ENCODE measurements at regions not wholly inside any gene's neighbourhood (a gene's known extent, or its start where the extent isn't known, plus 50 kb on each side); places are given as distances from the start of the nearest gene placed in this dataset.

DNA sequence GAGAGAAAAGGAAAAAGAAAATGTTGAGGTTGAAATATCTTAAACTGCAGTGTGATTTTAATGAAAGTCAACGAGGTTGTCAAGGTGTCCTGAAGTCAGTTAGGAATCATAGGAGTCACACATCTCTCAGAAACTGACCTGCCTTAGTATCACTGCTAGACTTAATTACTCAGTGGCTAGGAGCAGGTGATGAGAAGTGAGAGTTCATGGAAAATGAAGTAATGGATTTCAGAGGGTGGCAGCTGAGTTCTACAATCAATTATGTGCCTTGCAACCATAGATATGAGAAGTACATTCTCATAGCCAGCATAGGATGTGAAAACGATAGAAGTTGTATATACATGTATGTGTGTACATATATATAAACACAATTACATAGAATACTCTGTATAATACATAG, 1269.7 kb downstream of the FSTL5 start:
- Histone ChIP-seq H3K9ac (ENCODE audit: insufficient read depth in 1 of 2, low read length in 2 of 2) (no peak overlapping the region), H3K9me3 (ENCODE audit: control insufficient read depth in 4 of 4, insufficient read depth in 3 of 4, low read length in 3 of 4) (peaks cover 0 to 2% (median 0%) of the 10 kb centered on the region in 4 donors), H3K4me3 (no peak overlapping the region), H3K4me1 (ENCODE audit: control insufficient read depth in 5 of 5, insufficient read depth in 5 of 5, low read length in 5 of 5) (no peaks in the 10 kb centered on the region), H3K36me3 (ENCODE audit: control insufficient read depth in 4 of 4, insufficient read depth in 4 of 4, low read length in 4 of 4) (no peaks in the 10 kb centered on the region), H3K27ac (ENCODE audit: low read depth in 1 of 2, low read length in 1 of 2) (no peak overlapping the region), H3K27me3 (ENCODE audit: control insufficient read depth in 3 of 3, insufficient read depth in 3 of 3, low read length in 2 of 3) (no peaks in the 10 kb centered on the region)
- TF ChIP-seq, protein P1, sequence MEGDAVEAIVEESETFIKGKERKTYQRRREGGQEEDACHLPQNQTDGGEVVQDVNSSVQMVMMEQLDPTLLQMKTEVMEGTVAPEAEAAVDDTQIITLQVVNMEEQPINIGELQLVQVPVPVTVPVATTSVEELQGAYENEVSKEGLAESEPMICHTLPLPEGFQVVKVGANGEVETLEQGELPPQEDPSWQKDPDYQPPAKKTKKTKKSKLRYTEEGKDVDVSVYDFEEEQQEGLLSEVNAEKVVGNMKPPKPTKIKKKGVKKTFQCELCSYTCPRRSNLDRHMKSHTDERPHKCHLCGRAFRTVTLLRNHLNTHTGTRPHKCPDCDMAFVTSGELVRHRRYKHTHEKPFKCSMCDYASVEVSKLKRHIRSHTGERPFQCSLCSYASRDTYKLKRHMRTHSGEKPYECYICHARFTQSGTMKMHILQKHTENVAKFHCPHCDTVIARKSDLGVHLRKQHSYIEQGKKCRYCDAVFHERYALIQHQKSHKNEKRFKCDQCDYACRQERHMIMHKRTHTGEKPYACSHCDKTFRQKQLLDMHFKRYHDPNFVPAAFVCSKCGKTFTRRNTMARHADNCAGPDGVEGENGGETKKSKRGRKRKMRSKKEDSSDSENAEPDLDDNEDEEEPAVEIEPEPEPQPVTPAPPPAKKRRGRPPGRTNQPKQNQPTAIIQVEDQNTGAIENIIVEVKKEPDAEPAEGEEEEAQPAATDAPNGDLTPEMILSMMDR (IDR thresholded peaks at IDR 0.05; ENCODE audit: control extremely low read depth, extremely low read depth): no peak
- no peak for ATAC-seq (ENCODE audit: insufficient read depth, low FRiP score)
- DNase-seq: no peak
- 69 to 91% methylated on average over 2 of the region's 2 CpGs for WGBS, 2 donors

GRCh38 chr4:160894809-160895208, 1269.0 kb downstream of the FSTL5 start:
- Histone ChIP-seq H3K27me3 (ENCODE audit: control insufficient read depth in 3 of 3, insufficient read depth in 3 of 3, low read length in 2 of 3) (no peaks in the 10 kb centered on the region), H3K36me3 (ENCODE audit: control insufficient read depth in 4 of 4, insufficient read depth in 4 of 4, low read length in 4 of 4) (no peaks in the 10 kb centered on the region), H3K4me3 (no peak overlapping the region), H3K4me1 (ENCODE audit: control insufficient read depth in 5 of 5, insufficient read depth in 5 of 5, low read length in 5 of 5) (no peaks in the 10 kb centered on the region), H3K9me3 (ENCODE audit: control insufficient read depth in 4 of 4, insufficient read depth in 3 of 4, low read length in 3 of 4) (peaks cover 0 to 2% (median 0%) of the 10 kb centered on the region in 4 donors), H3K27ac (ENCODE audit: low read depth in 1 of 2, low read length in 1 of 2) (no peak overlapping the region), H3K9ac (ENCODE audit: insufficient read depth in 1 of 2, low read length in 2 of 2) (no peak overlapping the region)
- ATAC-seq (ENCODE audit: insufficient read depth, low FRiP score): no peak
- DNase-seq: no peak
- 89 to 93% methylated on average over 3 of the region's 3 CpGs for WGBS, 2 donors
- TF ChIP-seq, protein P1 (IDR thresholded peaks at IDR 0.05; ENCODE audit: control extremely low read depth, extremely low read depth): no peak

GRCh38 chr4:160927311-160927710, 1236.5 kb downstream of the FSTL5 start:
- Histone ChIP-seq H3K27me3 (ENCODE audit: control insufficient read depth in 3 of 3, insufficient read depth in 3 of 3, low read length in 2 of 3) (no peaks in the 10 kb centered on the region), H3K27ac (ENCODE audit: low read depth in 1 of 2, low read length in 1 of 2) (no peak overlapping the region), H3K4me1 (ENCODE audit: control insufficient read depth in 5 of 5, insufficient read depth in 5 of 5, low read length in 5 of 5) (peaks cover 0 to 8% (median 0%) of the 10 kb centered on the region in 5 donors), H3K4me3 (no peak overlapping the region), H3K9me3 (ENCODE audit: control insufficient read depth in 4 of 4, insufficient read depth in 3 of 4, low read length in 3 of 4) (no peaks in the 10 kb centered on the region), H3K36me3 (ENCODE audit: control insufficient read depth in 4 of 4, insufficient read depth in 4 of 4, low read length in 4 of 4) (no peaks in the 10 kb centered on the region), H3K9ac (ENCODE audit: insufficient read depth in 1 of 2, low read length in 2 of 2) (no peak overlapping the region)
- peak in 2 of 3 donors; percentile 66 to 73 for DNase-seq
- ATAC-seq (ENCODE audit: insufficient read depth, low FRiP score): no peak
- TF ChIP-seq, protein P1 (IDR thresholded peaks at IDR 0.05; ENCODE audit: control extremely low read depth, extremely low read depth): no peak
- WGBS, 2 donors: 76 to 80% methylated on average over 1 of the region's 1 CpG

DNA sequence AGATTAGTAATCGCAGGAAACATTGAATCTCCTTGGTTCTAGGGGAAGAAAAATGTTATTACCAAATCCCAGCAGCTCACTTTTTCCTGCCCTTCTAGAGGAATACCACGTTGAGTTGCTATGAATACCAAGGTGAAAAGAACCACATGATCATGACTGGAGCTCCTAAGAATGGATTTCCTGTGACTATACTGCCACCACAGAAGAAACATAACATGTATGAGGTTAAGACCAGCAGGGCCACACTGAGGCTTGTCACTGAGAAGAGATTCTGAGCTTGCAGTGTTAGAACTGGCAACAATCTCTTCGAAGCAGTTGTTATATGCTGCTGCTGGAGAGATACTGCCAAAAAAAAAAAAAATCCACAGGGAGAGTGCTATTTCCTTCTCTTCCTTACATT, 1235.3 kb downstream of the FSTL5 start:
- H3K36me3 ChIP-seq (ENCODE audit: control insufficient read depth in 4 of 4, insufficient read depth in 4 of 4, low read length in 4 of 4): no peaks in the 10 kb centered on the region
- WGBS, 2 donors: 59 to 67% methylated on average over 3 of the region's 3 CpGs
- no peaks in the 10 kb centered on the region for H3K9me3 ChIP-seq (ENCODE audit: control insufficient read depth in 4 of 4, insufficient read depth in 3 of 4, low read length in 3 of 4)
- peaks cover 0 to 8% (median 0%) of the 10 kb centered on the region in 5 donors for H3K4me1 ChIP-seq (ENCODE audit: control insufficient read depth in 5 of 5, insufficient read depth in 5 of 5, low read length in 5 of 5)
- H3K9ac ChIP-seq (ENCODE audit: insufficient read depth in 1 of 2, low read length in 2 of 2): no peak overlapping the region
- H3K27me3 ChIP-seq (ENCODE audit: control insufficient read depth in 3 of 3, insufficient read depth in 3 of 3, low read length in 2 of 3): no peaks in the 10 kb centered on the region
- no peak overlapping the region for H3K27ac ChIP-seq (ENCODE audit: low read depth in 1 of 2, low read length in 1 of 2)
- ATAC-seq (ENCODE audit: insufficient read depth, low FRiP score) (no peak), DNase-seq (peak in 2 of 3 donors; percentile 10 to 34)
- TF ChIP-seq, protein P1 (IDR thresholded peaks at IDR 0.05; ENCODE audit: control extremely low read depth, extremely low read depth): no peak
- H3K4me3 ChIP-seq: no peak overlapping the region

Measured in lung (tissue), 11 donors.